Muscle layer of duodenum (tissue), 2 donors: ENCODE measurements at regions not wholly inside any gene's neighbourhood (a gene's known extent, or its start where the extent isn't known, plus 50 kb on each side); places are given as distances from the start of the nearest gene placed in this dataset.
"Not testable (repeated sequence)": the region's sequence is repeated elsewhere in the genome, so short reads cannot be mapped to it uniquely, and the experiment has no call there.

Experiments used
- H3K27ac ChIP-seq: one replicate; pipeline ENCODE4 v1.7.0; 2013; ENCODE audit warnings: mild to moderate bottlenecking, low read length
- H3K27me3 ChIP-seq: one replicate; pipeline ENCODE4 v1.7.0; 2013; ENCODE audit warnings: low read depth, mild to moderate bottlenecking, control low read depth, low read length
- H3K36me3 ChIP-seq, 2 donors: one replicate each; pipeline ENCODE4 v1.7.0; 2013; ENCODE audit warnings: low read length in 2 of 2, control low read depth in 1 of 2, mild to moderate bottlenecking in 1 of 2; ENCODE audit not compliant: insufficient read depth in 2 of 2, control insufficient read depth in 1 of 2
- H3K4me1 ChIP-seq, 2 donors: one replicate each; pipeline ENCODE4 v1.7.0; 2013; ENCODE audit warnings: low read length in 2 of 2, mild to moderate bottlenecking in 2 of 2, control low read depth in 1 of 2, moderate library complexity in 1 of 2; ENCODE audit not compliant: insufficient read depth in 2 of 2, control insufficient read depth in 1 of 2
- H3K4me3 ChIP-seq, 2 donors: one replicate each; pipeline ENCODE4 v1.7.0; 2013; ENCODE audit warnings: low read length in 2 of 2, low read depth in 1 of 2, mild to moderate bottlenecking in 1 of 2
- H3K9me3 ChIP-seq, 2 donors: one replicate each; pipeline ENCODE4 v1.7.0; 2013; ENCODE audit warnings: low read length in 2 of 2, control low read depth in 1 of 2, mild to moderate bottlenecking in 1 of 2; ENCODE audit not compliant: control insufficient read depth in 1 of 2
- donor health status: healthy.

DNA sequence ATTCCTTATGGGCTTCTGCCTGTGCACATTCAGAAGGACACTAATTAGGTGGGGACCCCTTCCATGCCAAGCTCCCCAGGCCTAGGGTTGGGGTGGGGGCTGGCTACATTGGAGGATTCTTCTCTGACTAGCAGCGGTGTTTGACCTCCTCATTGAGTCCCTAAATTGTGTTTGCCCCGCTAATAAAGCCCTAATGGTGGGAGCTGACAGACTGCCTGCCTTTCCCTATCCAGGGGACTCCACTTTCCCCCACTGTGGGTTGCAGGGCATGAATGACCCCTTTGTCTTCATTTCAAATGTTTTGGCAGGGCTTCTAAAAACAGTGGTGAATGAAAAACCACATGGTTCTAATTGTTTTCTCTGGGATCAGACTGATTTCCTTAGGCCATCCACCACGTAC lies 476.8 kb upstream of the CDH11 start:
- H3K36me3 ChIP-seq = no peaks in the 10 kb centered on the region
- no peak overlapping the region for H3K27ac ChIP-seq
- H3K4me1 ChIP-seq = no peaks in the 10 kb centered on the region
- H3K4me3 ChIP-seq = no peak overlapping the region
- no peaks in the 10 kb centered on the region for H3K27me3 ChIP-seq
- H3K9me3 ChIP-seq = peaks cover 0 to 4% of the 10 kb centered on the region in 2 donors

DNA sequence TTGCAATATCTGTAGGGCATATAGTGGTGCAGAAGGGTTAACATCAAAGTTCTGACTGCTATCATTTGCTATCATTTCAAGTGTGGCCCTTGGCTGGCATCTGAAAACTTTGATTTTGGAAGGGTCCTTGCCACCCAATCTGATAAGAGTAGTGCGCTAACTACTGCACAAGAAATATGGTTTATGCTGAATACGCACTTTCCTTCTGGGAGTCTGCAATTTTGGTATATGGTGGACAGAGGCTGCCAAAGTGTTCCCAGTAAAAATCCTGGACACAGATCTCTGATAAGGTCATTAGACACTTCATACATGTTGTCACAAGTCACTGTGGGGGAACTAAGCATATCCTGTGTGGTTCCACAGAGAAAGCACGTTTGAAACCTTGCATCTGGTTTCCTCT lies 461.6 kb upstream of the CDH11 start:
- H3K4me3 ChIP-seq = no peak overlapping the region
- H3K9me3 ChIP-seq = no peaks in the 10 kb centered on the region
- no peaks in the 10 kb centered on the region for H3K36me3 ChIP-seq
- H3K27ac ChIP-seq = no peak overlapping the region
- no peaks in the 10 kb centered on the region for H3K4me1 ChIP-seq
- no peaks in the 10 kb centered on the region for H3K27me3 ChIP-seq

DNA sequence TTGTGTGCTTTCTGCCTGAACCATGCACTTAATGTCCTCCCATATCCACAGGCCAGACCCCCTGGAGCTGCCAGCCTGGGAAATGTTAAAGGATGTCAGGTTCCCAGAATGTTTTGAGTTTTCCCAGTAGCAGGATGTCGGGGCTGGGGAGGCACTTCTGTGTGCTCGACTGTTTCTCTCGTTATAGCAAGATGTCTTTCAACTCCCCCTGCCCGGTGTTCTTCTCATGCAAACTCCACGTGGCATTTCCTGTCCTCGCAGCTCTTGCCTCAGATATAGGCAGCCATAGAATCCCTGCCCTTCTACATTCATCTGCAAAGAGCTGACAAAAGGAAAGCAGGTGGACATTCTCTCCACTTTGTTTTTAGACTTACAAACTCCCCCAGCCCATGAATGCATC lies 457.2 kb upstream of the CDH11 start:
- no peaks in the 10 kb centered on the region for H3K27me3 ChIP-seq
- no peaks in the 10 kb centered on the region for H3K4me1 ChIP-seq
- H3K4me3 ChIP-seq = no peak overlapping the region
- no peaks in the 10 kb centered on the region for H3K36me3 ChIP-seq
- no peak overlapping the region for H3K27ac ChIP-seq
- H3K9me3 ChIP-seq = no peaks in the 10 kb centered on the region

DNA sequence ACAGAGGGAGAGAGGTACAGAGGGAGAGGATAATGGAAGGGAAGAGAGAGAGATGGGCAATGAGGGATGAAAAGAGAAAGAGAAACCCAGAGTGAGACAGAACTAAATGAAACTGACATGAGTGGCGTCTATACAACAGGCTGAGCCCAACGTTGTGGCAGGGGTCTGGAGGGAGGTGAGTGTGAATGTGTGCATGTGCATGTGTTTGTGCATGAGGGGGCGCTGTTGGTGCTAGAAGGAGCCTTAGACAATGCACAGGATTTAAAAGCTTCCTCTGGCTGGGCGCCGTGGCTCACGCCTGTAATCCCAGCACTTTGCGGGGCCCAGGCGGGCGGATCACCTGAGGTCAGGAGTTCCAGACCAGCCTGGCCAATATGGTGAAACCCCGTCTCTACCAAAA lies 454.8 kb upstream of the CDH11 start:
- Histone ChIP-seq H3K4me3 (no peak overlapping the region), H3K9me3 (no peaks in the 10 kb centered on the region), H3K27ac (no peak overlapping the region), H3K4me1 (no peaks in the 10 kb centered on the region), H3K27me3 (no peaks in the 10 kb centered on the region), H3K36me3 (no peaks in the 10 kb centered on the region)

DNA sequence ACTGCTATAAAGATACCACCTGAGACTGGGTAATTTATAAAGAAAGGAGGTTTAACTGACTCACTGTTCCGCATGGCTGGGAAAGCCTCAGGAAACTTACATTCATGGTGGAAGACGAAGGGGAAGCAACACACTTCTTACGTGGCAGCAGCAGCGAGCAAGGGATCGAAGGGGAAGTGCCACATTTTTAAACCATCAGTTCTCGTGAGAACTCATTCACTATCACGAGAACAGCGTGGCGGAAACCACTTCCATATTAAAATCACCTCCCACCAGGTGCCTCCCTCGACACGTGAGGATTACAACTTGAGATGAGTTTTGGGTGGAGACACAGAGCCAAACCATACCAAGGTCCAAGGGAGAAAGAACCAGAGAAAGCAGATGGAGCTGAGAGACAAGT lies 454.3 kb upstream of the CDH11 start:
- Histone ChIP-seq H3K36me3 (no peaks in the 10 kb centered on the region), H3K27ac (no peak overlapping the region), H3K4me3 (no peak overlapping the region), H3K4me1 (no peaks in the 10 kb centered on the region), H3K27me3 (no peaks in the 10 kb centered on the region), H3K9me3 (no peaks in the 10 kb centered on the region)

DNA sequence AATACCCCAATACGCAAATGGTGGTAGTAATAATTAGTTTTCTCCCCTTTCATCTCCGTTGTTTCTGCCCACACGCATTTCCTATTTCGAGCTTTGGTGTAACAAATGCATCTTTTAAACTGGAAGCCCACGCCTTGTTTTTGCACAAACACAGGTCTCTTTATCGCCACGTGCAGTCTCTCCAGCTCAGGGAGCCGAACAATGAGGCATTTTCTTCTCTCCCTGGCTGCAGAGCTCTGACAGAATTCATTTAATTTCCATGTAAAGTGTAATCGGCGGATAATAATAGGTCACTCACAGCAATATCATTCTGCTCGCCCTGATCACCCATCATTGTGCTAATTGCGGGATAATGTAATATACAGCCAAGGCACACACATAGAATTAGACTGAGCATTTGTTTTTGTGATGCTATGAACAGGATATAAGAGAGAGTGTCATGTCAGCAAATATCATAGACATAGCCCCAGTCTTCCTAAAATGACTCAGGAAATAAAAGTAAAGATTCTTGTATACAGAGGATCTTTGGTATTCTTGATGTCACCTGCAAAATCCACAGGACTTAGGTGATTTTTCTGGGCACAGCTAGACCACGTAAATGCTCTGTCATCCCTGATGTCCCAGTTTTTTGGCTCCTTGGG lies 452.6 kb upstream of the CDH11 start:
- Histone ChIP-seq H3K9me3 (no peaks in the 10 kb centered on the region), H3K36me3 (no peaks in the 10 kb centered on the region), H3K27me3 (no peaks in the 10 kb centered on the region), H3K4me1 (no peaks in the 10 kb centered on the region), H3K27ac (no peak overlapping the region), H3K4me3 (no peak overlapping the region)

DNA sequence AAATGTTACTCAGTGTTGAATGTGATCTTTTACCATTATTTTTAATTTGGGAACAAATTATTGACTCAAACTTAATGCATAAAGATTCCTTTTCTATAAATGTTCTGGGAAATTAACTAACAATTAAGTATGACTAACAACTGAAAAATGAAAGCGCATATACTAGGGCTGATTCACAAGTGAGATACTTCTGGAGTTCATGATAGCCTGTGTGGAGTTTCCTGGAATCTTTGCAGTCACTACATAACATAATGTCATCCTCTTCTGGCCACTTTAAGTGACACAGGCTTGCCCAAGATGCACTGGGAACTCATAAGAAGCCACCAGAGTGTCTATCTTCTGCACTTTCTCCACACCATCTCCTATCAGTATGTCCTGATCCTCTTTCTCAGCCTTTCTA lies 450.3 kb upstream of the CDH11 start:
- Histone ChIP-seq H3K27me3 (no peaks in the 10 kb centered on the region), H3K4me1 (no peaks in the 10 kb centered on the region), H3K9me3 (no peaks in the 10 kb centered on the region), H3K36me3 (no peaks in the 10 kb centered on the region), H3K4me3 (no peak overlapping the region), H3K27ac (no peak overlapping the region)

DNA sequence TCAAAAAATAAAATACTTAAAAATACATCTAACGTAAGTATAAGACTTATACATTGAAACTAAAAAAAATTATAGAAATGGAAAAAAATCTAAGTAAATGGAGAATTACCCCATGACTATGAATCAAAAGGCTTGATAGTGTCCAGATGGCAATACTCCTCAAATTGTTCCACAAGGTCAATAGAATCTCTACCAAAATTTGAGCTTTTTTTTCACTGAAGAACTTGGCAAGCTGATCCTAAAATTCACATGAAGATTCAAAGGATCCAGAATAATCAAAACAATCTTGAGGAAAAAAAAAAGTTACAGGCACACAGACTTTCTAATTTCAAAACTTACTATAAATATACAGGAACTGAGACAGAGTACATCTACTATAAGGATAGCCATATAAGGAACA lies 448.4 kb upstream of the CDH11 start:
- Histone ChIP-seq H3K9me3 (no peaks in the 10 kb centered on the region), H3K4me3 (no peak overlapping the region), H3K4me1 (no peaks in the 10 kb centered on the region), H3K36me3 (no peaks in the 10 kb centered on the region), H3K27ac (no peak overlapping the region), H3K27me3 (no peaks in the 10 kb centered on the region)

DNA sequence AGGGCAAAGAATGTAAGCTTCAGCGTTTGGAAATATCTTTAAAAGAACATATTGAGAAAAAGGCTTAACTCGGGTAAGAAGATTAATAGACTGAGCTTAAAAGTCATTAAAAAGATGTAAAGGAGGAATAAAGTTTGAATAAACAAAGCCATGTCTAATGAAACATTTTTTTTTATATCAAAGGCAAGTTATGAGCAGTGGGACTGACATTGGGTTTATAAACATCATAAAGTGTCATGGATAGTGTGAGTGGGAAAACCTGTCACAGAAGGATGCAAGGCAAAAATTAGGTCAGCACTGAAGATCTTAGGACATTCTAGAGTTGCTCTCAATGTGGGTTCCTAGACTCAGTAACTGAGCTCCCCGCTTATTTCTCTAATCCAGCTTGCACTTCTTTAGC lies 438.0 kb upstream of the CDH11 start:
- H3K4me1 ChIP-seq = no peaks in the 10 kb centered on the region
- H3K4me3 ChIP-seq = no peak overlapping the region

DNA sequence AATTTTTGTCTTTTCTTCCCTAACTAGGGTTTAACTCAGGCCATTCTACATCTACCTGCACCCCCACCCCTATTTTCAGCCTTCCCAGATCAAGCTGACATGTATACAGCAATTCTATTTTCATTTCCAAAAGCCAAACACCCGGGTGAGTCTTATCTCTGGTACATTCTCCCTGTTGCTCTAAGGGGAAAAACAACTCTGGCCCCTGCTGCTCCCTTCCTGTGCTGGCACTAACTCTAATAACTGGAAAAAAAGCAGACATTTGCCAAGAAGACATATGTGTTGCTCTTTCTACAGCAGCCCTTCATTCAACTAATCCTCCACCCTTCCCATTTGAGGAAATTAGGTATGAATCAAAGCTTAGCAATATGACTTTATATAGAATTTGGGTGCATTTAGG lies 427.8 kb upstream of the CDH11 start:
- not testable (repeated sequence) for H3K4me1 ChIP-seq, H3K36me3 ChIP-seq, H3K4me3 ChIP-seq, H3K27ac ChIP-seq, H3K27me3 ChIP-seq, H3K9me3 ChIP-seq

More for the DNA sequence above, 438.0 kb upstream of the CDH11 start:
- peaks cover 0 to 13% of the 10 kb centered on the region in 2 donors for H3K9me3 ChIP-seq
- no peaks in the 10 kb centered on the region for H3K36me3 ChIP-seq
- H3K27me3 ChIP-seq = no peaks in the 10 kb centered on the region
- no peak overlapping the region for H3K27ac ChIP-seq

DNA sequence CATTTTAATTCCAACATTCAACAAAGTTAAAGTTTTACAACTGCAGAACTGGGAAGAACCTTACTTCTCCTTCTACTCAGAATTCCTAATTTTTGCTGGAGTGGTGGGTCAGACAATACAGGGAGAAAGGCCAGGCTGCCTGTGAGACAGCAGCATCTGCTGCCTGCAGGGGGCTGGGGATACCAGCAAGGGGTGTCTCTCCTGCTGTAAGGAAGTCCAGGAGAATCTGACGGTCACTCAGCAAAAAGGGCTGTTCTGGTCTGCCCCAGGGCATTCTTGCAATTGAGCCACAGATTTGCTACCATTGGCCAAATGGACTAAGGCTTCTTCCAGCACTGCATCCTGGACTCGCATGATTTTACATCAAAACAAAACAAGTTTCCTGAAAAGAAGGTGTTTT lies 426.6 kb upstream of the CDH11 start:
- no peak overlapping the region for H3K4me3 ChIP-seq
- no peak overlapping the region for H3K27ac ChIP-seq
- H3K4me1 ChIP-seq = peaks cover 0 to 5% of the 10 kb centered on the region in 2 donors
- peaks cover 0 to 6% of the 10 kb centered on the region in 2 donors for H3K9me3 ChIP-seq
- H3K36me3 ChIP-seq = no peaks in the 10 kb centered on the region
- no peaks in the 10 kb centered on the region for H3K27me3 ChIP-seq

DNA sequence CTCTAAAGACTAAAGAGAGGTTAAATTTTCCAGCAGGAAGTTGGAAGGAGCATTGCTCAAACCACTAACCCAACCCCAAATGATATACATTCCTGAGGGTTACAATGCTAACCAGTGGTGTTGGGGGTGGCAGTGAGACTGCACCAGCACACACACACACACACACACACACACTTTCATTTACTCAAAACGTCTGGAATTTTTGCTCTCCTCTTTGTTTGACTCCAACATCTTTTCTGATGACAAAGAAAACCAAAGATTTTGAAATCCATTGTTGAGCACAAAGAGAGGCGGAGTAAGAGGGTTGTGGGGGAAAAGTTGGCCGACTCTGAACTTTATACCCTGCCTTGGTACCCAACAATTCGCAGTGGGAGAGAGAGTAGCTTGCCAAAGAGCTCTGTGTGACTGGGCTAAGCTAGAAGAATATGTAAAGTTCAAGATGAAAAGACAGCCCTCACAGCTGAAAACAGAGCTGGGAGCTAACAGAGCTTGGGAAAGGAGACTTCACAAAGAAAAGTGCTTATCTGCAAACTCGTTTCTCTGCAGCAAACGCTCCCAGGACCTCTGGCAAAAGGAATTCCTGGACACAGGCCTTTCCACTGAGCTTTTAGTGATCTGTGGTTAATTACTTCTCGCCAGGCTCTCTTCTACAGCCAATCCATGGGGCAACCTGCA lies 426.0 kb upstream of the CDH11 start:
- Histone ChIP-seq H3K36me3 (no peaks in the 10 kb centered on the region), H3K4me1 (peaks cover 0 to 5% of the 10 kb centered on the region in 2 donors), H3K9me3 (peaks cover 0 to 6% of the 10 kb centered on the region in 2 donors), H3K27me3 (no peaks in the 10 kb centered on the region), H3K27ac (no peak overlapping the region), H3K4me3 (no peak overlapping the region)
